ENCODE measurements at regions not wholly inside any gene's neighbourhood (a gene's known extent, or its start where the extent isn't known, plus 50 kb on each side); places are given as distances from the start of the nearest gene placed in this dataset.

- TF ChIP-seq CTCF (IDR thresholded peaks at IDR 0.05) (no peak), POLR2A (IDR thresholded peaks at IDR 0.05) (no peak)
Measured at GRCh38 chr4:132823419-132823818, 325.7 kb upstream of the PCDH10 start.

Measured in Peyer's patch (tissue), 4 donors.